ENCODE measurements at regions not wholly inside any gene's neighbourhood (a gene's known extent, or its start where the extent isn't known, plus 50 kb on each side); places are given as distances from the start of the nearest gene placed in this dataset.

- no peaks in the 10 kb centered on the region for H3K4me1 Mint-ChIP-seq (ENCODE audit: low read depth)
- no peak overlapping the region for H3K27ac Mint-ChIP-seq (ENCODE audit: unreplicated experiment)
- no peaks in the 10 kb centered on the region for H3K36me3 Mint-ChIP-seq (ENCODE audit: low read depth)
- TF ChIP-seq CTCF (IDR thresholded peaks at IDR 0.05) = no peak
- no peaks in the 10 kb centered on the region for H3K9me3 Mint-ChIP-seq (ENCODE audit: low read depth)
- no peak overlapping the region for H3K4me3 Mint-ChIP-seq (ENCODE audit: unreplicated experiment)
- DNase-seq (ENCODE audit: low spot score) = peak; percentile 59
- H3K27me3 Mint-ChIP-seq (ENCODE audit: low read depth) = peaks cover 38% of the 10 kb centered on the region
Observed at GRCh38 chr17:36827081-36827480, 110.2 kb upstream of the LHX1 start.

- Mint-ChIP-seq H3K9me3 (ENCODE audit: low read depth) (no peaks in the 10 kb centered on the region), H3K4me1 (ENCODE audit: low read depth) (no peaks in the 10 kb centered on the region), H3K4me3 (ENCODE audit: unreplicated experiment) (no peak overlapping the region), H3K27ac (ENCODE audit: unreplicated experiment) (no peak overlapping the region), H3K27me3 (ENCODE audit: low read depth) (peaks cover 30% of the 10 kb centered on the region), H3K36me3 (ENCODE audit: low read depth) (no peaks in the 10 kb centered on the region)
- DNase-seq (ENCODE audit: low spot score) = no peak
- TF ChIP-seq CTCF (IDR thresholded peaks at IDR 0.05) = no peak
Observed at GRCh38 chr17:36829676-36830075, 107.6 kb upstream of the LHX1 start.

- H3K27ac Mint-ChIP-seq (ENCODE audit: unreplicated experiment) = no peak overlapping the region
- H3K9me3 Mint-ChIP-seq (ENCODE audit: low read depth) = peaks cover 6% of the 10 kb centered on the region
- peaks cover 11% of the 10 kb centered on the region for H3K27me3 Mint-ChIP-seq (ENCODE audit: low read depth)
- no peaks in the 10 kb centered on the region for H3K36me3 Mint-ChIP-seq (ENCODE audit: low read depth)
- no peak for TF ChIP-seq CTCF (IDR thresholded peaks at IDR 0.05)
- no peaks in the 10 kb centered on the region for H3K4me1 Mint-ChIP-seq (ENCODE audit: low read depth)
- H3K4me3 Mint-ChIP-seq (ENCODE audit: unreplicated experiment) = no peak overlapping the region
- no peak for DNase-seq (ENCODE audit: low spot score)
Observed at GRCh38 chr17:36833279-36833678, 104.0 kb upstream of the LHX1 start.

GRCh38 chr17:36835036-36835435 lies 102.2 kb upstream of the LHX1 start:
- H3K4me1 Mint-ChIP-seq (ENCODE audit: low read depth) = no peaks in the 10 kb centered on the region
- TF ChIP-seq CTCF (IDR thresholded peaks at IDR 0.05) = no peak
- H3K27me3 Mint-ChIP-seq (ENCODE audit: low read depth) = peaks cover 9% of the 10 kb centered on the region
- H3K27ac Mint-ChIP-seq (ENCODE audit: unreplicated experiment) = no peak overlapping the region
- H3K9me3 Mint-ChIP-seq (ENCODE audit: low read depth) = peaks cover 6% of the 10 kb centered on the region
- no peaks in the 10 kb centered on the region for H3K36me3 Mint-ChIP-seq (ENCODE audit: low read depth)
- H3K4me3 Mint-ChIP-seq (ENCODE audit: unreplicated experiment) = no peak overlapping the region
- DNase-seq (ENCODE audit: low spot score) = no peak

- H3K4me1 Mint-ChIP-seq (ENCODE audit: low read depth) = no peaks in the 10 kb centered on the region
- H3K9me3 Mint-ChIP-seq (ENCODE audit: low read depth) = peaks cover 6% of the 10 kb centered on the region
- no peaks in the 10 kb centered on the region for H3K36me3 Mint-ChIP-seq (ENCODE audit: low read depth)
- no peak overlapping the region for H3K27ac Mint-ChIP-seq (ENCODE audit: unreplicated experiment)
- DNase-seq (ENCODE audit: low spot score) = no peak
- TF ChIP-seq CTCF (IDR thresholded peaks at IDR 0.05) = no peak
- peaks cover 4% of the 10 kb centered on the region for H3K27me3 Mint-ChIP-seq (ENCODE audit: low read depth)
- H3K4me3 Mint-ChIP-seq (ENCODE audit: unreplicated experiment) = no peak overlapping the region
Observed at GRCh38 chr17:36837195-36837938, 99.9 kb upstream of the LHX1 start.
